ENCODE measurements at regions not wholly inside any gene's neighbourhood (a gene's known extent, or its start where the extent isn't known, plus 50 kb on each side); places are given as distances from the start of the nearest gene placed in this dataset.

DNA sequence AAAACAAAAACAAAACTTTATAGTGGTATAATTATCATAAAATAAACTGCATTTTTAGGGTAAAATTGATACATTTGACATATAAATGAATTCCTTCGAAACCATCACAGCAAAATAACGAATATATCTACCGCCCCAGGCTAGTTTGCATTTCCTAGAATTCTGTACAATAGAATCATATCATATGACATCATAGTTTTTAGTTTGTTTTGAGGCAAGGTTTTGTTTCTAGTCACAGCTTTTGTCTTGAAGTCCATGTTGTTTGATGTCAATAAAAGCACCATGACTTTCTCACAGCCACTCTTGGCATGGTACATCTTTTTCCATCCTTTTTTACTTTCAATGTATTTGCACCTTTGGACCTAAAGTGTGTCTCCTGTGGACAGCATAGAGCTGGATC lies 102.9 kb downstream of the FOXL3 start:
- BruUV-seq (replicated peaks): no TSS peak
- Histone ChIP-seq H3K4me2 (ENCODE audit: low read length) (no peak overlapping the region), H3F3A (ENCODE audit: low read length, unreplicated experiment) (no peaks in the 10 kb centered on the region), H3K36me3 (ENCODE audit: low read depth, low read length) (no peaks in the 10 kb centered on the region), H3K4me1 (ENCODE audit: insufficient read depth, low read length) (no peaks in the 10 kb centered on the region), H3K79me2 (ENCODE audit: low read length) (no peaks in the 10 kb centered on the region), H3K9me2 (replicated peaks; ENCODE audit: low read length) (no peaks in the 10 kb centered on the region), H3K9ac (ENCODE audit: low read length) (no peak overlapping the region), H4K20me1 (ENCODE audit: low read length) (no peaks in the 10 kb centered on the region), H3K9me3 (ENCODE audit: low read length) (no peaks in the 10 kb centered on the region), H2AFZ (ENCODE audit: low read length) (no peak overlapping the region), H3K27me3 (ENCODE audit: low read length) (no peaks in the 10 kb centered on the region), H3K27ac (ENCODE audit: low read length) (no peak overlapping the region), H3K4me3 (ENCODE audit: low read length) (no peak overlapping the region)
- DNase-seq (no peak), ATAC-seq (no peak)
- intact Hi-C loops (cut with micrococcal nuclease): no loop called here
- TF ChIP-seq, protein P1, sequence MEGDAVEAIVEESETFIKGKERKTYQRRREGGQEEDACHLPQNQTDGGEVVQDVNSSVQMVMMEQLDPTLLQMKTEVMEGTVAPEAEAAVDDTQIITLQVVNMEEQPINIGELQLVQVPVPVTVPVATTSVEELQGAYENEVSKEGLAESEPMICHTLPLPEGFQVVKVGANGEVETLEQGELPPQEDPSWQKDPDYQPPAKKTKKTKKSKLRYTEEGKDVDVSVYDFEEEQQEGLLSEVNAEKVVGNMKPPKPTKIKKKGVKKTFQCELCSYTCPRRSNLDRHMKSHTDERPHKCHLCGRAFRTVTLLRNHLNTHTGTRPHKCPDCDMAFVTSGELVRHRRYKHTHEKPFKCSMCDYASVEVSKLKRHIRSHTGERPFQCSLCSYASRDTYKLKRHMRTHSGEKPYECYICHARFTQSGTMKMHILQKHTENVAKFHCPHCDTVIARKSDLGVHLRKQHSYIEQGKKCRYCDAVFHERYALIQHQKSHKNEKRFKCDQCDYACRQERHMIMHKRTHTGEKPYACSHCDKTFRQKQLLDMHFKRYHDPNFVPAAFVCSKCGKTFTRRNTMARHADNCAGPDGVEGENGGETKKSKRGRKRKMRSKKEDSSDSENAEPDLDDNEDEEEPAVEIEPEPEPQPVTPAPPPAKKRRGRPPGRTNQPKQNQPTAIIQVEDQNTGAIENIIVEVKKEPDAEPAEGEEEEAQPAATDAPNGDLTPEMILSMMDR (conservative IDR thresholded peaks at IDR 0.05; ENCODE audit: low read depth, low read length): no peak
- TF ChIP-seq EZH2 (IDR thresholded peaks at IDR 0.05; ENCODE audit: low read length, unreplicated experiment) (no peak), EZH2phosphoT487 (IDR thresholded peaks at IDR 0.05; ENCODE audit: borderline replicate concordance, low read length) (no peak)
- POLR2A ChIA-PET (ENCODE audit: unreplicated experiment): no interaction called here
- CTCF ChIA-PET: no interaction called here

- POLR2A ChIA-PET (ENCODE audit: unreplicated experiment): no interaction called here
- intact Hi-C loops (cut with micrococcal nuclease): no loop called here
- BruUV-seq (replicated peaks): no TSS peak
Observed at GRCh38 chr7:395643-396042, 105.7 kb downstream of the FOXL3 start.

GRCh38 chr7:398888-399287 lies 108.9 kb downstream of the FOXL3 start:
- no peaks in the 10 kb centered on the region for H3F3A ChIP-seq (ENCODE audit: low read length, unreplicated experiment)
- no TSS peak for BruUV-seq (replicated peaks)
- no peak overlapping the region for H3K4me2 ChIP-seq (ENCODE audit: low read length)
- H3K4me3 ChIP-seq (ENCODE audit: low read length): no peak overlapping the region
- H3K27me3 ChIP-seq (ENCODE audit: low read length): peaks cover 20% of the 10 kb centered on the region
- ATAC-seq (no peak), DNase-seq (no peak)
- no peaks in the 10 kb centered on the region for H3K9me2 ChIP-seq (replicated peaks; ENCODE audit: low read length)
- no peak overlapping the region for H3K27ac ChIP-seq (ENCODE audit: low read length)
- 0 out of 2 replicates have a peak, but pooled peaks cover 4% of the 10 kb centered on the region for H3K9me3 ChIP-seq (ENCODE audit: low read length)
- TF ChIP-seq EZH2phosphoT487 (IDR thresholded peaks at IDR 0.05; ENCODE audit: borderline replicate concordance, low read length): no peak
- TF ChIP-seq, protein P1 (conservative IDR thresholded peaks at IDR 0.05; ENCODE audit: low read depth, low read length): no peak
- no peak for TF ChIP-seq EZH2 (IDR thresholded peaks at IDR 0.05; ENCODE audit: low read length, unreplicated experiment)
- no peak overlapping the region for H3K9ac ChIP-seq (ENCODE audit: low read length)
- H3K79me2 ChIP-seq (ENCODE audit: low read length): no peaks in the 10 kb centered on the region
- H2AFZ ChIP-seq (ENCODE audit: low read length): no peak overlapping the region
- CTCF ChIA-PET: no interaction called here
- POLR2A ChIA-PET (ENCODE audit: unreplicated experiment): no interaction called here
- intact Hi-C loops (cut with micrococcal nuclease): no loop called here
- H4K20me1 ChIP-seq (ENCODE audit: low read length): no peaks in the 10 kb centered on the region
- no peaks in the 10 kb centered on the region for H3K36me3 ChIP-seq (ENCODE audit: low read depth, low read length)
- H3K4me1 ChIP-seq (ENCODE audit: insufficient read depth, low read length): no peaks in the 10 kb centered on the region

More at GRCh38 chr7:395643-396042, 105.7 kb downstream of the FOXL3 start:
- no peaks in the 10 kb centered on the region for H3K36me3 ChIP-seq (ENCODE audit: low read depth, low read length)
- no peaks in the 10 kb centered on the region for H3F3A ChIP-seq (ENCODE audit: low read length, unreplicated experiment)
- no peak for TF ChIP-seq EZH2 (IDR thresholded peaks at IDR 0.05; ENCODE audit: low read length, unreplicated experiment)
- no peak for TF ChIP-seq EZH2phosphoT487 (IDR thresholded peaks at IDR 0.05; ENCODE audit: borderline replicate concordance, low read length)
- TF ChIP-seq, protein P1 (conservative IDR thresholded peaks at IDR 0.05; ENCODE audit: low read depth, low read length): no peak
- no peak overlapping the region for H2AFZ ChIP-seq (ENCODE audit: low read length)
- 0 out of 2 replicates have a peak, but pooled peaks cover 4% of the 10 kb centered on the region for H3K9me3 ChIP-seq (ENCODE audit: low read length)
- ATAC-seq: no peak
- no peak for DNase-seq
- 0 out of 2 replicates have a peak, but pooled peaks cover 5% of the 10 kb centered on the region for H3K27me3 ChIP-seq (ENCODE audit: low read length)
- H4K20me1 ChIP-seq (ENCODE audit: low read length): no peaks in the 10 kb centered on the region
- no peaks in the 10 kb centered on the region for H3K4me1 ChIP-seq (ENCODE audit: insufficient read depth, low read length)
- no peak overlapping the region for H3K4me3 ChIP-seq (ENCODE audit: low read length)
- no peak overlapping the region for H3K27ac ChIP-seq (ENCODE audit: low read length)
- H3K4me2 ChIP-seq (ENCODE audit: low read length): no peak overlapping the region
- CTCF ChIA-PET: no interaction called here
- H3K9ac ChIP-seq (ENCODE audit: low read length): no peak overlapping the region
- H3K79me2 ChIP-seq (ENCODE audit: low read length): no peaks in the 10 kb centered on the region
- no peaks in the 10 kb centered on the region for H3K9me2 ChIP-seq (replicated peaks; ENCODE audit: low read length)
